RPMI7951 (cell line): ENCODE measurements at regions not wholly inside any gene's neighbourhood (a gene's known extent, or its start where the extent isn't known, plus 50 kb on each side); places are given as distances from the start of the nearest gene placed in this dataset.
A peak's percentile ranks its signal among the peaks of the same experiment; 100 is the strongest.

ENCODE experiments used
- DNase-seq: peaks from one replicate; pipeline ENCODE4 v3.0.0-alpha.2; 2012; ENCODE audit warnings: low read depth

- DNase-seq: no peak
Measured at GRCh38 chr2:66960161-66960560, 437.0 kb upstream of the ETAA1 start.

GRCh38 chr2:66962716-66963115, 434.4 kb upstream of the ETAA1 start:
- no peak for DNase-seq

GRCh38 chr2:66966631-66967030, 430.5 kb upstream of the ETAA1 start:
- DNase-seq: no peak

- no peak for DNase-seq
Measured at GRCh38 chr2:66968946-66969345, 428.2 kb upstream of the ETAA1 start.

GRCh38 chr2:66981074-66981473, 416.1 kb upstream of the ETAA1 start:
- DNase-seq: no peak

- DNase-seq: no peak
Measured at GRCh38 chr2:66982766-66983165, 414.4 kb upstream of the ETAA1 start.

- DNase-seq: no peak
Measured at GRCh38 chr2:66984864-66985263, 412.3 kb upstream of the ETAA1 start.

- no peak for DNase-seq
Measured at GRCh38 chr2:66985906-66986305, 411.2 kb upstream of the ETAA1 start.

GRCh38 chr2:66987733-66988132, 409.4 kb upstream of the ETAA1 start:
- DNase-seq: no peak

GRCh38 chr2:66994654-66995053, 402.5 kb upstream of the ETAA1 start:
- no peak for DNase-seq

GRCh38 chr2:66995636-66996035, 401.5 kb upstream of the ETAA1 start:
- no peak for DNase-seq

- DNase-seq: no peak
Measured at GRCh38 chr2:67002618-67003371, 394.3 kb upstream of the ETAA1 start.

GRCh38 chr2:67006373-67006960, 390.7 kb upstream of the ETAA1 start:
- no peak for DNase-seq

- DNase-seq: no peak
Measured at GRCh38 chr2:67008155-67008554, 389.0 kb upstream of the ETAA1 start.

- DNase-seq: no peak
Measured at GRCh38 chr2:67012165-67012564, 385.0 kb upstream of the ETAA1 start.

GRCh38 chr2:67013821-67014220, 383.3 kb upstream of the ETAA1 start:
- no peak for DNase-seq

- no peak for DNase-seq
Measured at GRCh38 chr2:67015681-67016080, 381.5 kb upstream of the ETAA1 start.

- no peak for DNase-seq
Measured at GRCh38 chr2:67018301-67018700, 378.8 kb upstream of the ETAA1 start.

GRCh38 chr2:67032076-67032475, 365.1 kb upstream of the ETAA1 start:
- no peak for DNase-seq

- peak; percentile 10 for DNase-seq
Measured at GRCh38 chr2:67036444-67036843, 360.7 kb upstream of the ETAA1 start.

GRCh38 chr2:67037655-67038054, 359.5 kb upstream of the ETAA1 start:
- no peak for DNase-seq

- DNase-seq: no peak
Measured at GRCh38 chr2:67038195-67038594, 358.9 kb upstream of the ETAA1 start.

- DNase-seq: no peak
Measured at GRCh38 chr2:67039058-67039457, 358.1 kb upstream of the ETAA1 start.
